HuH-7.5 (cell line): ENCODE measurements at regions not wholly inside any gene's neighbourhood (a gene's known extent, or its start where the extent isn't known, plus 50 kb on each side); places are given as distances from the start of the nearest gene placed in this dataset.
"Not testable (repeated sequence)": the region's sequence is repeated elsewhere in the genome, so short reads cannot be mapped to it uniquely, and the experiment has no call there.

Source experiments
- DNase-seq: peaks from one replicate; pipeline ENCODE4 v3.0.0; 2011; ENCODE audit warnings: low spot score

GRCh38 chr4:100026066-100026465 lies 76.0 kb upstream of the H2AZ1 start:
- DNase-seq, result no peak

- DNase-seq, result no peak
These were observed 73.7 kb upstream of the H2AZ1 start for GRCh38 chr4:100023800-100024199.

DNA sequence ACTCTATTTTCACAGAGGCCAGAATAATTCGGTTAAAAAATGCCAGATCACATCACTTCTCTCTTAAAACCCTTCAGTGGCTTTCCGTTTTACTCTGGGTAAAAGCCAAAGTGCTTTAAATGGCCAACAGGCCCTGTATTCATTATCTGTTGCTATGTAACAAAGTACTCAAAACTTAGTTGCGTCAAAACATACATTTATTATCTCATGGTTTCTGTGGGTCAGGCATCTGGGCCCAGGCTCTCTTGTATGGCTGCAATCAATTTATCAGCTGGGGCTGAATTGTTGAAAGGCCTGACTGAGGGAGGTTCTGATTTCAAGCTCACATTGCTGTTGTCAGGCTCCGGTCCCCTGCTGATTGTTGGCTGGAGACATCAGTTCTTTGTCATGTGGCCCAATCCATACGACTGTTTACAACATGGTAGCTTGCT lies 72.7 kb upstream of the H2AZ1 start:
- no peak for DNase-seq

GRCh38 chr4:100019821-100020220 lies 69.7 kb upstream of the H2AZ1 start:
- no peak for DNase-seq

GRCh38 chr4:100017637-100018310 lies 67.7 kb upstream of the H2AZ1 start:
- no peak for DNase-seq

GRCh38 chr4:100016191-100016590 lies 66.1 kb upstream of the H2AZ1 start:
- no peak for DNase-seq

- no peak for DNase-seq
These were observed 64.5 kb upstream of the H2AZ1 start for GRCh38 chr4:100014616-100015015.

DNA sequence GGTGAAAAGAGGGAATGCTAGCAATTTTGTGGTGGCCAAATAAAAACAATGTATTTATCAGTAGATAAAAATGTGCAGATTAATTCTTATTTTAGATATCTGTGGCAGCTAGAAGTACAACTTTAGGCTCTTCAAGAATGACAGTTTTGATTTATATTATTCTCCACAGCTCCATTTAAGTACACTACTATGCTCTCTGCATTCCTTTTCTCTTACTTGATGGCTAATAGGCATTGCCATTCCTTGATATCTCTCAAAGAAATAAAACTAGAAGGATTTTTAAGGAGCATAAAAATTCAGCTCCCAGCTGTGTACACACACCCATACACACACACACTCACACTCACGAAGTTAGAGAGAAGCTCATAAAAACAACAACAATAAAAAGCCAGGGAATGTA lies 59.4 kb upstream of the H2AZ1 start:
- DNase-seq, result no peak

GRCh38 chr4:100008048-100008447 lies 58.0 kb upstream of the H2AZ1 start:
- no peak for DNase-seq

DNA sequence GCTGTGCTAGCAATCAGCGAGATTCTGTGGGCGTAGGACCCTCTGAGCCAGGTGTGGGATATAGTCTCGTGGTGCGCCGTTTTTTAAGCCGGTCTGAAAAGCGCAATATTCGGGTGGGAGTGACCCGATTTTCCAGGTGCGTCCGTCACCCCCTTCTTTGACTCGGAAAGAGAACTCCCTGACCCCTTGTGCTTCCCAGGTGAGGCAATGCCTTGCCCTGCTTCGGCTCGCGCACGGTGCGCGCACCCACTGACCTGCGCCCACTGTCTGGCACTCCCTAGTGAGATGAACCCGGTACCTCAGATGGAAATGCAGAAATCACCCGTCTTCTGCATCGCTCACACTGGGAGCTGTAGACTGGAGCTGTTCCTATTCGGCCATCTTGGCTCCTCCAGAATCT lies 56.1 kb upstream of the H2AZ1 start:
- not testable (repeated sequence) for DNase-seq
